ENCODE measurements at regions not wholly inside any gene's neighbourhood (a gene's known extent, or its start where the extent isn't known, plus 50 kb on each side); places are given as distances from the start of the nearest gene placed in this dataset.
"Not testable (repeated sequence)": the region's sequence is repeated elsewhere in the genome, so short reads cannot be mapped to it uniquely, and the experiment has no call there.

GRCh38 chr5:124502551-124502950, 243.9 kb downstream of the ZNF608 start:
- TF ChIP-seq CTCF (IDR thresholded peaks at IDR 0.05), result no peak
- ATAC-seq, result no peak
- H3K27ac ChIP-seq, result no peak overlapping the region
- no peak for DNase-seq
- H3K4me3 ChIP-seq, result no peak overlapping the region
- intact Hi-C loops (cut with DNase I), result no loop called here
- H3K9me3 ChIP-seq, result no peaks in the 10 kb centered on the region
- no peaks in the 10 kb centered on the region for H3K27me3 ChIP-seq (ENCODE audit: low read depth)
- no peaks in the 10 kb centered on the region for H3K36me3 ChIP-seq
- no peaks in the 10 kb centered on the region for H3K4me1 ChIP-seq

- intact Hi-C loops (cut with DNase I); DNase-seq; H3K27me3 ChIP-seq (ENCODE audit: low read depth); H3K4me3 ChIP-seq; H3K9me3 ChIP-seq; ATAC-seq; H3K27ac ChIP-seq; H3K4me1 ChIP-seq; H3K36me3 ChIP-seq: not testable (repeated sequence)
Observed at GRCh38 chr5:124499818-124500217, 246.6 kb downstream of the ZNF608 start.

GRCh38 chr5:124496968-124497367, 249.5 kb downstream of the ZNF608 start:
- ATAC-seq; H3K9me3 ChIP-seq; intact Hi-C loops (cut with DNase I); H3K27me3 ChIP-seq (ENCODE audit: low read depth); H3K36me3 ChIP-seq; H3K4me3 ChIP-seq; H3K4me1 ChIP-seq; DNase-seq; H3K27ac ChIP-seq: not testable (repeated sequence)

- intact Hi-C loops (cut with DNase I), result no loop called here
- no peak for ATAC-seq
- Histone ChIP-seq H3K27ac (no peak overlapping the region), H3K4me3 (no peak overlapping the region), H3K4me1 (no peaks in the 10 kb centered on the region), H3K27me3 (ENCODE audit: low read depth) (no peaks in the 10 kb centered on the region), H3K9me3 (peaks cover 10% of the 10 kb centered on the region), H3K36me3 (no peaks in the 10 kb centered on the region)
- no peak for TF ChIP-seq CTCF (IDR thresholded peaks at IDR 0.05)
- DNase-seq, result no peak
Observed at GRCh38 chr5:124494540-124495116, 251.8 kb downstream of the ZNF608 start.

- no peak for DNase-seq
Observed at GRCh38 chr5:124492444-124493224, 253.8 kb downstream of the ZNF608 start.

GRCh38 chr5:124490315-124490714, 256.1 kb downstream of the ZNF608 start:
- H3K27me3 ChIP-seq (ENCODE audit: low read depth); H3K27ac ChIP-seq; intact Hi-C loops (cut with DNase I); H3K4me3 ChIP-seq; H3K36me3 ChIP-seq; ATAC-seq; DNase-seq; H3K4me1 ChIP-seq: not testable (repeated sequence)
- H3K9me3 ChIP-seq, result peaks cover 14% of the 10 kb centered on the region

More at GRCh38 chr5:124492444-124493224, 253.8 kb downstream of the ZNF608 start:
- Histone ChIP-seq H3K36me3 (no peaks in the 10 kb centered on the region), H3K4me1 (no peaks in the 10 kb centered on the region), H3K27me3 (ENCODE audit: low read depth) (no peaks in the 10 kb centered on the region), H3K9me3 (peaks cover 14% of the 10 kb centered on the region), H3K27ac (no peak overlapping the region), H3K4me3 (no peak overlapping the region)
- intact Hi-C loops (cut with DNase I), result no loop called here
- peak in 1 of 2 donors; percentile 15 for ATAC-seq
- TF ChIP-seq CTCF (IDR thresholded peaks at IDR 0.05), result no peak

GRCh38 chr5:124481419-124481818, 265.0 kb downstream of the ZNF608 start:
- intact Hi-C loops (cut with DNase I), result no loop called here
- H3K27ac ChIP-seq, result no peak overlapping the region
- no peak overlapping the region for H3K4me3 ChIP-seq
- no peaks in the 10 kb centered on the region for H3K9me3 ChIP-seq
- H3K27me3 ChIP-seq (ENCODE audit: low read depth), result no peaks in the 10 kb centered on the region
- no peak for TF ChIP-seq CTCF (IDR thresholded peaks at IDR 0.05)
- no peak for ATAC-seq
- no peak for DNase-seq
- H3K36me3 ChIP-seq, result no peaks in the 10 kb centered on the region
- H3K4me1 ChIP-seq, result no peaks in the 10 kb centered on the region
